IMR-90 (cell line): ENCODE measurements at regions not wholly inside any gene's neighbourhood (a gene's known extent, or its start where the extent isn't known, plus 50 kb on each side); places are given as distances from the start of the nearest gene placed in this dataset.

ENCODE experiments used
- ATAC-seq: fragments of 200-7000 bp; cut with Tn5 transposase; 2 replicates; pipeline ENCODE4 v1.9.1; 2020; ENCODE audit warnings: low read depth, mild to moderate bottlenecking, moderate library complexity
- BruUV-seq: library from RNA; stranded (reverse); fragments of 400-500 nt; replicated peaks from 2 replicates; lab custom pipeline; 2021; lab: Mats Ljungman, UMichigan
- CTCF ChIA-PET: fragments of 300-600 bp; formaldehyde crosslinking; extraction: SDS; loops from one replicate; lab custom pipeline; 2021; ENCODE audit warnings: antibody characterized with exemption; lab: Yijun Ruan, JAX
- POLR2A ChIA-PET: fragments of 300-600 bp; sonication (Branson Sonifier 250); formaldehyde crosslinking; loops from one replicate; lab custom pipeline; 2022; ENCODE audit warnings: antibody characterized with exemption; ENCODE audit not compliant: unreplicated experiment; lab: Charles Lee
- DNase-seq: peaks from one replicate; pipeline ENCODE4 v3.0.0; 2013
- H2AFZ ChIP-seq: replicated peaks from 2 replicates; pipeline ENCODE3; 2013; ENCODE audit warnings: low read length, mild to moderate bottlenecking; ENCODE audit not compliant: poor library complexity
- H2AK5ac ChIP-seq: 2 replicates; pipeline ENCODE4 v1.6.1; 2013; ENCODE audit warnings: low read depth, low read length, inconsistent platforms
- H2AK9ac ChIP-seq: replicated peaks from 2 replicates; pipeline ENCODE3; 2013; ENCODE audit warnings: mild to moderate bottlenecking, low read depth, low read length, moderate library complexity; ENCODE audit not compliant: poor library complexity
- H2BK120ac ChIP-seq: 2 replicates; pipeline ENCODE4 v1.6.1; 2013; ENCODE audit warnings: low read depth, low read length, inconsistent platforms
- H2BK15ac ChIP-seq: 3 replicates; pipeline ENCODE4 v1.6.1; 2013; ENCODE audit warnings: low read depth, low read length, inconsistent platforms
- H2BK20ac ChIP-seq: 2 replicates; pipeline ENCODE4 v1.6.1; 2013; ENCODE audit warnings: low read depth, mild to moderate bottlenecking, inconsistent platforms, low read length, moderate library complexity
- H2BK5ac ChIP-seq: 2 replicates; pipeline ENCODE4 v1.6.1; 2013; ENCODE audit warnings: mild to moderate bottlenecking, low read depth, low read length, inconsistent platforms; ENCODE audit not compliant: poor library complexity, severe bottlenecking
- H3K14ac ChIP-seq: replicated peaks from 2 replicates; pipeline ENCODE4 v1.6.1; 2013; ENCODE audit warnings: low read depth, low read length, inconsistent platforms
- H3K18ac ChIP-seq: 2 replicates; pipeline ENCODE4 v1.6.1; 2013; ENCODE audit warnings: low read depth, low read length, control low read depth
- H3K23ac ChIP-seq: 2 replicates; pipeline ENCODE4 v1.6.1; 2013; ENCODE audit warnings: low read depth, low read length, inconsistent platforms
- H3K27ac ChIP-seq: 2 replicates; pipeline ENCODE4 v1.5.1; 2013; ENCODE audit warnings: mild to moderate bottlenecking, control low read depth, low read length; ENCODE audit not compliant: insufficient read depth
- H3K27me3 ChIP-seq: 2 replicates; pipeline ENCODE4 v1.6.1; 2013; ENCODE audit warnings: low read length; ENCODE audit not compliant: control insufficient read depth, insufficient read depth
- H3K36me3 ChIP-seq: 2 replicates; pipeline ENCODE4 v1.6.1; 2013; ENCODE audit warnings: low read length, mixed read lengths; ENCODE audit not compliant: control insufficient read depth, insufficient read depth
- H3K4ac ChIP-seq: 2 replicates; pipeline ENCODE4 v1.6.1; 2013; ENCODE audit warnings: low read depth, low read length, inconsistent platforms
- H3K4me1 ChIP-seq: 2 replicates; pipeline ENCODE4 v1.6.1; 2013; ENCODE audit warnings: low read length, mixed read lengths; ENCODE audit not compliant: control insufficient read depth, insufficient read depth
- H3K4me2 ChIP-seq: 2 replicates; pipeline ENCODE4 v1.6.1; 2013; ENCODE audit warnings: low read depth, mild to moderate bottlenecking, control low read depth, low read length, moderate library complexity
- H3K4me3 ChIP-seq: 2 replicates; pipeline ENCODE4 v1.5.1; 2013; ENCODE audit warnings: low read depth, mild to moderate bottlenecking, control low read depth, low read length, moderate library complexity; ENCODE audit not compliant: insufficient read depth
- H3K56ac ChIP-seq: 2 replicates; pipeline ENCODE4 v1.6.1; 2013; ENCODE audit warnings: low read length, inconsistent platforms; ENCODE audit not compliant: insufficient read depth; ENCODE audit errors: extremely low read depth
- H3K79me1 ChIP-seq, 2 experiments: 2 replicates each; pipeline ENCODE4 v1.6.1; 2013; ENCODE audit warnings: low read length in 2 of 2, inconsistent platforms in 1 of 2, low read depth in 1 of 2
- H3K9ac ChIP-seq: 2 replicates; pipeline ENCODE4 v1.6.1; 2013; ENCODE audit warnings: low read depth, low read length, control low read depth
- H3K9me1 ChIP-seq: 2 replicates; pipeline ENCODE4 v1.6.1; 2013; ENCODE audit warnings: low read length, inconsistent platforms; ENCODE audit not compliant: insufficient read depth
- H3K9me3 ChIP-seq: 2 replicates; pipeline ENCODE4 v1.6.1; 2013; ENCODE audit warnings: low read length; ENCODE audit not compliant: control insufficient read depth, insufficient read depth
- H4K20me1 ChIP-seq: 2 replicates; pipeline ENCODE4 v1.6.1; 2013; ENCODE audit warnings: low read length, inconsistent platforms; ENCODE audit not compliant: insufficient read depth
- H4K5ac ChIP-seq: 2 replicates; pipeline ENCODE4 v1.6.1; 2013; ENCODE audit warnings: mild to moderate bottlenecking, low read depth, low read length, control low read depth
- H4K8ac ChIP-seq, 2 experiments: 2 replicates each; pipeline ENCODE4 v1.6.1; 2013; ENCODE audit warnings: low read depth in 2 of 2, low read length in 2 of 2, control low read depth in 1 of 2, inconsistent platforms in 1 of 2
- H4K91ac ChIP-seq: 2 replicates; pipeline ENCODE4 v1.6.1; 2013; ENCODE audit warnings: low read depth, low read length, inconsistent platforms; ENCODE audit not compliant: insufficient read depth
- FOS ChIP-seq: fragments of 150-350 bp; IDR thresholded peaks from 2 replicates; pipeline ENCODE4 v1.6.1; 2016; ENCODE audit warnings: low read depth, low read length
- MAFK ChIP-seq: IDR thresholded peaks from 2 replicates; pipeline ENCODE4 v1.6.1; 2012; ENCODE audit warnings: low read depth, low read length, improper control_type of control experiment
- MXI1 ChIP-seq: IDR thresholded peaks from 2 replicates; pipeline ENCODE4 v1.6.1; 2012; ENCODE audit warnings: low read depth, mild to moderate bottlenecking, low read length, moderate library complexity, borderline replicate concordance
- NFE2L2 ChIP-seq: fragments of 150-350 bp; IDR thresholded peaks from 2 replicates; pipeline ENCODE4 v1.6.1; 2016; ENCODE audit warnings: low read depth, mild to moderate bottlenecking, low read length
- WGBS, 2 experiments: methylation state at CpG; one replicate each; pipeline versions ENCODE4 v1.1.5 to v1.1.7; 2013; ENCODE audit warnings: missing lambda C conversion rate in 2 of 2; ENCODE audit not compliant: insufficient read length in 1 of 2; ENCODE audit errors: extremely low coverage in 2 of 2; 5-methylcytosine and 5-hydroxymethylcytosine counted together
- dilution Hi-C: fragments of 300-500 bp; cut with HindIII; formaldehyde crosslinking; loops from one replicate; pipeline ENCODE4 v1.14.3; 2018; ENCODE audit warnings: low sequenced_read_pairs; ENCODE audit not compliant: unreplicated experiment
- in situ Hi-C: fragments of 300-500 bp; cut with MboI; formaldehyde crosslinking; loops from 3 replicates; pipeline ENCODE4 v1.14.3; 2019; ENCODE audit warnings: low sequenced_read_pairs, inconsistent platforms, mixed read lengths
- intact Hi-C: fragments of 100-400 bp; cut with micrococcal nuclease; formaldehyde crosslinking; loops from 2 replicates; pipeline ENCODE4 v1.10.0; 2022

DNA sequence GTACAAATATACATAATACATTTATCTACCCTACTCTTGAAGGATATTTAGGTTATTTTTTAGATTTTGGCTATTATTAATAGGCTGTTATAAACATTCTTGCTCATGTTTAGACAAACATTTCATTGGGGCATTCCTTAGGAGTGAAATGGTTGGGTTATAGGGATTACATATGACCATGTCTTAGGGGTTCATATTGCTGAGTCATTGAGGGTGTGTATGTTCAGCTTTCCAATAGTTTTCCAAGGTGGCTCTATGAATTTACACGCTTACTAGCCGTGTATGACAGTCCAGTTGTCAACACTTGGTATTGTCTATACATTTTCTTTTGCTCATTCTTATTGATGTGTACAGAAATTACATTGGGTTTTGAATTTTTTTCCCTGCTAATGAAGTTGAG, 125.8 kb downstream of the OXSM start:
- no peaks in the 10 kb centered on the region for H3K79me1 ChIP-seq
- no peaks in the 10 kb centered on the region for H3K9me3 ChIP-seq
- H2AFZ ChIP-seq: no peak overlapping the region
- H3K36me3 ChIP-seq: no peaks in the 10 kb centered on the region
- no peak overlapping the region for H2BK15ac ChIP-seq
- no peak overlapping the region for H2AK9ac ChIP-seq
- H3K4ac ChIP-seq: no peak overlapping the region
- in situ Hi-C loops: no loop called here
- H4K5ac ChIP-seq: no peak overlapping the region
- no peak overlapping the region for H4K91ac ChIP-seq
- no peak overlapping the region for H2AK5ac ChIP-seq
- no peak overlapping the region for H2BK120ac ChIP-seq
- dilution Hi-C loops: no loop called here
- intact Hi-C loops: no loop called here
- H3K4me3 ChIP-seq: no peak overlapping the region
- ChIA-PET POLR2A (no interaction called here), CTCF (no interaction called here)
- no peak overlapping the region for H3K9ac ChIP-seq
- DNase-seq (peak; percentile 36), ATAC-seq (peak; percentile 84)
- H4K20me1 ChIP-seq: no peaks in the 10 kb centered on the region
- BruUV-seq: no TSS peak
- no peaks in the 10 kb centered on the region for H3K27me3 ChIP-seq
- H3K27ac ChIP-seq: no peak overlapping the region
- H2BK5ac ChIP-seq: no peak overlapping the region
- no peaks in the 10 kb centered on the region for H3K4me1 ChIP-seq
- no peak overlapping the region for H3K23ac ChIP-seq
- no peak overlapping the region for H2BK20ac ChIP-seq
- H3K14ac ChIP-seq: no peak overlapping the region
- H3K9me1 ChIP-seq: no peaks in the 10 kb centered on the region
- TF ChIP-seq MAFK: no peak
- TF ChIP-seq NFE2L2: peak; percentile 92
- TF ChIP-seq FOS: no peak
- no peak for TF ChIP-seq MXI1
- no peak overlapping the region for H4K8ac ChIP-seq
- H3K56ac ChIP-seq: no peak overlapping the region
- WGBS, 2 experiments: no CpG with 5 or more reads among the region's 2 CpGs
- no peak overlapping the region for H3K4me2 ChIP-seq
- no peak overlapping the region for H3K18ac ChIP-seq
